Kidney tubule cell (primary cell): ENCODE measurements at regions not wholly inside any gene's neighbourhood (a gene's known extent, or its start where the extent isn't known, plus 50 kb on each side); places are given as distances from the start of the nearest gene placed in this dataset.

Experiments
- DNase-seq: peaks from one replicate; pipeline ENCODE4 v3.0.0-alpha.2; 2018; ENCODE audit warnings: low spot score

- DNase-seq, result no peak
These were observed 107.5 kb upstream of the NCOR2 start for GRCh38 chr12:124674937-124675336.

GRCh38 chr12:124673801-124674617 lies 106.6 kb upstream of the NCOR2 start:
- DNase-seq, result no peak

- peak; percentile 58 for DNase-seq
These were observed 101.9 kb upstream of the NCOR2 start for GRCh38 chr12:124669271-124669721.

- DNase-seq, result no peak
These were observed 101.2 kb upstream of the NCOR2 start for GRCh38 chr12:124668602-124669001.

- no peak for DNase-seq
These were observed 100.3 kb upstream of the NCOR2 start for GRCh38 chr12:124667506-124668326.

- no peak for DNase-seq
These were observed 99.4 kb upstream of the NCOR2 start for GRCh38 chr12:124666722-124667259.

GRCh38 chr12:124665511-124665910 lies 98.1 kb upstream of the NCOR2 start:
- no peak for DNase-seq

GRCh38 chr12:124664395-124665111 lies 97.1 kb upstream of the NCOR2 start:
- DNase-seq, result no peak

GRCh38 chr12:124663771-124664366 lies 96.5 kb upstream of the NCOR2 start:
- no peak for DNase-seq

GRCh38 chr12:124663206-124663605 lies 95.8 kb upstream of the NCOR2 start:
- DNase-seq, result no peak

GRCh38 chr12:124661341-124661740 lies 93.9 kb upstream of the NCOR2 start:
- peak; percentile 46 for DNase-seq

- DNase-seq, result no peak
These were observed 93.4 kb upstream of the NCOR2 start for GRCh38 chr12:124660851-124661250.

GRCh38 chr12:124658806-124659402 lies 91.5 kb upstream of the NCOR2 start:
- DNase-seq, result no peak

- DNase-seq, result no peak
These were observed 90.9 kb upstream of the NCOR2 start for GRCh38 chr12:124658302-124658701.

GRCh38 chr12:124656947-124657434 lies 89.6 kb upstream of the NCOR2 start:
- DNase-seq, result no peak

- DNase-seq, result no peak
These were observed 88.5 kb upstream of the NCOR2 start for GRCh38 chr12:124655698-124656516.

GRCh38 chr12:124655048-124655697 lies 87.8 kb upstream of the NCOR2 start:
- peak; percentile 26 for DNase-seq

- DNase-seq, result no peak
These were observed 87.2 kb upstream of the NCOR2 start for GRCh38 chr12:124654666-124655047.

- DNase-seq, result no peak
These were observed 85.9 kb upstream of the NCOR2 start for GRCh38 chr12:124653169-124653931.
